Liver (tissue), 3 donors: ENCODE measurements at regions not wholly inside any gene's neighbourhood (a gene's known extent, or its start where the extent isn't known, plus 50 kb on each side); places are given as distances from the start of the nearest gene placed in this dataset.
"Not testable (repeated sequence)": the region's sequence is repeated elsewhere in the genome, so short reads cannot be mapped to it uniquely, and the experiment has no call there.

Experiments used
- CTCF ChIP-seq: fragments of 150-350 bp; IDR thresholded peaks from 2 replicates; pipeline ENCODE4 v1.5.1; 2017; ENCODE audit warnings: improper control_type of control experiment, low read depth, low read length; ENCODE audit not compliant: missing input control
- JUND ChIP-seq, 2 donors: IDR thresholded peaks; 2 replicates each; pipeline ENCODE4 v1.6.1; 2016; ENCODE audit warnings: antibody characterized with exemption in 2 of 2
- MAX ChIP-seq: IDR thresholded peaks from 2 replicates; pipeline ENCODE4 v1.6.1; 2016; ENCODE audit warnings: antibody characterized with exemption
- YY1 ChIP-seq: IDR thresholded peaks from 2 replicates; pipeline ENCODE4 v1.6.1; 2016; ENCODE audit warnings: antibody characterized with exemption, mild to moderate bottlenecking
- ZBTB33 ChIP-seq: IDR thresholded peaks from 2 replicates; pipeline ENCODE4 v1.6.1; 2016; ENCODE audit warnings: antibody characterized with exemption
- donor health status: healthy.
- donor health status: healthy.

- not testable (repeated sequence) for TF ChIP-seq CTCF; YY1; JUND (IDR thresholded peaks at IDR 0.05); ZBTB33; MAX
Measured at GRCh38 chr17:30711176-30711575, 113.3 kb downstream of the CRLF3 start.
